ENCODE measurements at regions not wholly inside any gene's neighbourhood (a gene's known extent, or its start where the extent isn't known, plus 50 kb on each side); places are given as distances from the start of the nearest gene placed in this dataset.

DNA sequence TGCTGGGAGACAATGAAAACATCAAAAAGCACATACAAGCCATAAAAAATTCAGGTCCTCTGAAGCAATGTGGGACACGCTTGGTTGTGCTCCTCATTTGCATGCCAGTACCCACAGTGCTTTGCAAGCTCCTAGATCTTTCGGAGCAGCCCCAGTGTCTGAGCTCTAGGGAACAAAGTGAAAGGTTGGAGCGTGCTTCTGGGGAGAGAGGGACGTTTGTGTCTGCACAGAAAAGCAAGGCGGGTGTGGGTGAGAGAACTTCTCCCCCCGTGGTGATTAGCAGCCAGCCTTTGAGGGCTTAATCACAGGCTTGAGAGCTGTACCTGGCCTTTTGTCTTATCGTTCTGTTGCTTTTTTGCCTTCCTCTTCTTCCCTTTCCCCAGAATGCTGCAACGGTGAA lies 76.7 kb upstream of the HABP2 start:
- no peak overlapping the region for H3K9ac ChIP-seq (ENCODE audit: low read depth, low read length)
- no peak overlapping the region for H3K27ac ChIP-seq (ENCODE audit: low read length)
- H4K20me1 ChIP-seq (ENCODE audit: insufficient read depth, low read length) = no peaks in the 10 kb centered on the region
- ATAC-seq (ENCODE audit: insufficient read depth, low read depth) = no peak
- H3K4me2 ChIP-seq (ENCODE audit: insufficient read depth, low read length) = no peak overlapping the region
- TF ChIP-seq EZH2 (IDR thresholded peaks at IDR 0.05; ENCODE audit: borderline replicate concordance, low read depth, low read length, severe bottlenecking) = no peak
- TF ChIP-seq, protein P1, sequence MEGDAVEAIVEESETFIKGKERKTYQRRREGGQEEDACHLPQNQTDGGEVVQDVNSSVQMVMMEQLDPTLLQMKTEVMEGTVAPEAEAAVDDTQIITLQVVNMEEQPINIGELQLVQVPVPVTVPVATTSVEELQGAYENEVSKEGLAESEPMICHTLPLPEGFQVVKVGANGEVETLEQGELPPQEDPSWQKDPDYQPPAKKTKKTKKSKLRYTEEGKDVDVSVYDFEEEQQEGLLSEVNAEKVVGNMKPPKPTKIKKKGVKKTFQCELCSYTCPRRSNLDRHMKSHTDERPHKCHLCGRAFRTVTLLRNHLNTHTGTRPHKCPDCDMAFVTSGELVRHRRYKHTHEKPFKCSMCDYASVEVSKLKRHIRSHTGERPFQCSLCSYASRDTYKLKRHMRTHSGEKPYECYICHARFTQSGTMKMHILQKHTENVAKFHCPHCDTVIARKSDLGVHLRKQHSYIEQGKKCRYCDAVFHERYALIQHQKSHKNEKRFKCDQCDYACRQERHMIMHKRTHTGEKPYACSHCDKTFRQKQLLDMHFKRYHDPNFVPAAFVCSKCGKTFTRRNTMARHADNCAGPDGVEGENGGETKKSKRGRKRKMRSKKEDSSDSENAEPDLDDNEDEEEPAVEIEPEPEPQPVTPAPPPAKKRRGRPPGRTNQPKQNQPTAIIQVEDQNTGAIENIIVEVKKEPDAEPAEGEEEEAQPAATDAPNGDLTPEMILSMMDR (IDR thresholded peaks at IDR 0.05; ENCODE audit: borderline replicate concordance, extremely low read depth, low read length, poor library complexity, severe bottlenecking) = no peak
- H3K4me3 ChIP-seq (ENCODE audit: low read depth in 1 of 2, low read length in 2 of 2) = no peak overlapping the region
- no peaks in the 10 kb centered on the region for H3K36me3 ChIP-seq (ENCODE audit: insufficient read depth, low read length)
- H3K27me3 ChIP-seq (ENCODE audit: insufficient read depth, low read length, poor library complexity) = no peaks in the 10 kb centered on the region
- H3K4me1 ChIP-seq (ENCODE audit: insufficient read depth, low read length) = no peaks in the 10 kb centered on the region
- H2AFZ ChIP-seq (ENCODE audit: low read depth, low read length) = no peak overlapping the region
- DNase-seq = no peak
- peaks cover 21% of the 10 kb centered on the region for H3K9me3 ChIP-seq (ENCODE audit: insufficient read depth, low read length, severe bottlenecking)
- H3K79me2 ChIP-seq (ENCODE audit: insufficient read depth, low read length) = no peaks in the 10 kb centered on the region

- Histone ChIP-seq H3K9ac (ENCODE audit: low read depth, low read length) (no peak overlapping the region), H3K36me3 (ENCODE audit: insufficient read depth, low read length) (no peaks in the 10 kb centered on the region), H2AFZ (ENCODE audit: low read depth, low read length) (no peak overlapping the region), H3K27ac (ENCODE audit: low read length) (no peak overlapping the region), H3K27me3 (ENCODE audit: insufficient read depth, low read length, poor library complexity) (peaks cover 2% of the 10 kb centered on the region), H3K4me1 (ENCODE audit: insufficient read depth, low read length) (no peaks in the 10 kb centered on the region), H3K4me2 (ENCODE audit: insufficient read depth, low read length) (no peak overlapping the region), H3K9me3 (ENCODE audit: insufficient read depth, low read length, severe bottlenecking) (peaks cover 21% of the 10 kb centered on the region), H3K79me2 (ENCODE audit: insufficient read depth, low read length) (no peaks in the 10 kb centered on the region), H3K4me3 (ENCODE audit: low read depth in 1 of 2, low read length in 2 of 2) (no peak overlapping the region), H4K20me1 (ENCODE audit: insufficient read depth, low read length) (no peaks in the 10 kb centered on the region)
- TF ChIP-seq, protein P1 (IDR thresholded peaks at IDR 0.05; ENCODE audit: borderline replicate concordance, extremely low read depth, low read length, poor library complexity, severe bottlenecking) = no peak
- no peak for TF ChIP-seq EZH2 (IDR thresholded peaks at IDR 0.05; ENCODE audit: borderline replicate concordance, low read depth, low read length, severe bottlenecking)
- ATAC-seq (ENCODE audit: insufficient read depth, low read depth) (no peak), DNase-seq (no peak)
These were observed 76.2 kb upstream of the HABP2 start for GRCh38 chr10:113476673-113477072.

DNA sequence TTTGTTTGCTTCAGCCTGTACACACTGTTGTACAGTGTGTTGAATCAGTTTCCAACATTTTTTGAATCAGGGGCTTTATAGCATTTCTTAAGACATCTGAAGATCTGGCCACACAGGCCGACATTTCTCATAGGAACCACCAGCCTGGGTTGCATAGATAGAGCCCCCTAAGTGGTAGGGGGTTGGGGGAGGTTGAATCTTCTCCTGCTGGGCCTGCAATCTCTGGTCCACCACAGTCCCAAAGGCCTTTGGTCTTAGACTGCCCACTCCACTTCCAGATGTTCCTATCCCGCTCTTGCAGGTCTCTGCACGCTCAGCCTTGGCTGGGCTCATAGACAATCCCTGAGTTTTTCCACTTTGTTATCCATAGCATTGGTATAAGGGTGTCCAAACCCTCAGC lies 75.4 kb upstream of the HABP2 start:
- Histone ChIP-seq H3K4me2 (ENCODE audit: insufficient read depth, low read length) (no peak overlapping the region), H4K20me1 (ENCODE audit: insufficient read depth, low read length) (no peaks in the 10 kb centered on the region), H3K36me3 (ENCODE audit: insufficient read depth, low read length) (no peaks in the 10 kb centered on the region), H3K27me3 (ENCODE audit: insufficient read depth, low read length, poor library complexity) (peaks cover 2% of the 10 kb centered on the region), H3K27ac (ENCODE audit: low read length) (no peak overlapping the region), H3K9me3 (ENCODE audit: insufficient read depth, low read length, severe bottlenecking) (peaks cover 21% of the 10 kb centered on the region), H3K4me1 (ENCODE audit: insufficient read depth, low read length) (no peaks in the 10 kb centered on the region), H3K9ac (ENCODE audit: low read depth, low read length) (no peak overlapping the region), H2AFZ (ENCODE audit: low read depth, low read length) (no peak overlapping the region), H3K79me2 (ENCODE audit: insufficient read depth, low read length) (no peaks in the 10 kb centered on the region), H3K4me3 (ENCODE audit: low read depth in 1 of 2, low read length in 2 of 2) (no peak overlapping the region)
- DNase-seq (no peak), ATAC-seq (ENCODE audit: insufficient read depth, low read depth) (no peak)
- no peak for TF ChIP-seq EZH2 (IDR thresholded peaks at IDR 0.05; ENCODE audit: borderline replicate concordance, low read depth, low read length, severe bottlenecking)
- TF ChIP-seq, protein P1 (IDR thresholded peaks at IDR 0.05; ENCODE audit: borderline replicate concordance, extremely low read depth, low read length, poor library complexity, severe bottlenecking) = no peak
